ENCODE measurements at regions not wholly inside any gene's neighbourhood (a gene's known extent, or its start where the extent isn't known, plus 50 kb on each side); places are given as distances from the start of the nearest gene placed in this dataset.

DNA sequence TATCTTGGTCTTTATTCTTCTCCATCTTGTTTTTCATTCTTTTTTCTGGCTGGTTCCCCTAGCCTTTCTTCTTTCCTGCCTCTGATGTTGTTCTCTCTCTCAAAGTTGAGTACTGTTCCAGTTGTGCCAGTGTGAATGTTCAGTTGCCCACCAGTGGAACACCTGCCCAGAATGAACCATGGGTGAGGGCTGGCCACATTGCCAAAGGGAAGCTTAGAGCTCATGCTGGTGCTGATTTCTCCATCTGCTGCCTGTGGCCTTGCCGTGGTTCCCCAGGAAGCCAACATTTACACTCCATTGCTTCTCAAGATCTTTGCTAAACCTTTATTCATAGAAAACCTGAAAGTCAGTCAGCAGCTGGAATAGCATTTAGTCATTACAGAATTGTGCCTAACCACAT is 99.1 kb upstream of the MC2R start:
- POLR2A ChIA-PET (ENCODE audit: partially characterized antibody) = interaction anchor here (0.7 kb wide), 1 partner anchor 580 kb away, joined by 3 read pairs; no protein-coding TSS in a partner anchor
- H4K8ac ChIP-seq (ENCODE audit: extremely low read depth, insufficient read depth, low read length) = no peak overlapping the region
- no peak overlapping the region for H3K4me3 ChIP-seq (ENCODE audit: extremely low read depth in 1 of 4, insufficient read depth in 2 of 4, low read depth in 3 of 4, low read length in 4 of 4)
- H3K36me3 ChIP-seq (ENCODE audit: control insufficient read depth in 2 of 4, insufficient read depth in 4 of 4, low read length in 3 of 4) = no peaks in the 10 kb centered on the region
- no peaks in the 10 kb centered on the region for H3K4me1 ChIP-seq (replicated peaks in 1 of 4; ENCODE audit: control insufficient read depth in 3 of 4, insufficient read depth in 4 of 4, low read length in 3 of 4)
- H2BK15ac ChIP-seq (ENCODE audit: low read length) = no peak overlapping the region
- peaks cover 0 to 3% of the 10 kb centered on the region in 2 experiments; a peak in 1 of 4 replicates for H3K9me3 ChIP-seq (ENCODE audit: insufficient read depth in 2 of 2, low read depth in 1 of 2, low read length in 1 of 2)
- FAIRE-seq = no peak
- no peak overlapping the region for H3K23ac ChIP-seq (ENCODE audit: insufficient read length)
- H2BK120ac ChIP-seq (replicated peaks; ENCODE audit: low read depth, low read length) = no peak overlapping the region
- H3K4ac ChIP-seq (replicated peaks; ENCODE audit: insufficient read length, low read depth, low read length) = no peak overlapping the region
- CTCF ChIA-PET (ENCODE audit: partially characterized antibody) = interaction anchor here (1.1 kb wide), 1 partner anchor 73 kb away, joined by 5 read pairs; no protein-coding TSS in a partner anchor
- H3K79me2 ChIP-seq (ENCODE audit: control insufficient read depth in 1 of 2, insufficient read depth in 2 of 2, low read length in 2 of 2) = no peaks in the 10 kb centered on the region
- H3K4me2 ChIP-seq (ENCODE audit: insufficient read depth in 1 of 2, low read depth in 2 of 2, low read length in 2 of 2) = no peak overlapping the region
- no peaks in the 10 kb centered on the region for H3K23me2 ChIP-seq (ENCODE audit: low read depth, low read length)
- 94% methylated on average over 1 of the region's 1 CpG; no CpG with 5 or more reads in 1 of the 2 experiments for WGBS, 2 experiments (ENCODE audit: extremely low coverage in 1 of 2, insufficient coverage in 1 of 2, insufficient read length in 1 of 2, insufficient replicate concordance in 2 of 2, low coverage in 1 of 2, low lambda C conversion rate in 2 of 2, missing lambda C conversion rate in 1 of 2)
- H4K5ac ChIP-seq (ENCODE audit: insufficient read length, low read depth, low read length) = no peak overlapping the region
- H3K9ac ChIP-seq (replicated peaks in 1 of 4; ENCODE audit: extremely low read depth in 1 of 4, low read depth in 3 of 4, low read length in 3 of 4) = no peak overlapping the region
- H3K27me3 ChIP-seq (replicated peaks in 1 of 4; ENCODE audit: control insufficient read depth in 3 of 4, extremely low read depth in 1 of 4, insufficient read depth in 3 of 4, low read length in 3 of 4) = no peaks in the 10 kb centered on the region
- H3K56ac ChIP-seq (replicated peaks; ENCODE audit: insufficient read length, low read depth, low read length) = no peak overlapping the region
- DNase-seq (ENCODE audit: low read depth in 1 of 2, low spot score in 2 of 2) = no peak
- H4K91ac ChIP-seq (replicated peaks; ENCODE audit: insufficient read length, low read length) = no peak overlapping the region
- H3K18ac ChIP-seq (ENCODE audit: extremely low read depth, low read length) = no peak overlapping the region
- H2AK5ac ChIP-seq (ENCODE audit: low read depth, low read length) = no peak overlapping the region
- no peak overlapping the region for H2AFZ ChIP-seq (ENCODE audit: low read length)
- no peak overlapping the region for H2BK5ac ChIP-seq (ENCODE audit: low read depth, low read length)
- H2BK12ac ChIP-seq (ENCODE audit: low read depth, low read length) = no peak overlapping the region
- no peak overlapping the region for H3K14ac ChIP-seq (ENCODE audit: insufficient read length)
- H3K27ac ChIP-seq (ENCODE audit: low read depth, low read length) = no peak overlapping the region
- H4K20me1 ChIP-seq (replicated peaks in 1 of 2; ENCODE audit: control insufficient read depth in 1 of 2, insufficient read depth in 2 of 2, low read length in 2 of 2) = no peaks in the 10 kb centered on the region
- no peak overlapping the region for H2BK20ac ChIP-seq (ENCODE audit: low read length)
- H3K79me1 ChIP-seq (ENCODE audit: low read depth, low read length) = no peaks in the 10 kb centered on the region
- TF ChIP-seq CHD2 (IDR thresholded peaks at IDR 0.05; ENCODE audit: low read length) = no peak
- no peak for TF ChIP-seq KDM4A (IDR thresholded peaks at IDR 0.05; ENCODE audit: low read depth, low read length, severe bottlenecking)
- no peak for TF ChIP-seq POU5F1 (IDR thresholded peaks at IDR 0.05; ENCODE audit: low read depth, low read length)
- no peak for TF ChIP-seq SIN3A (conservative IDR thresholded peaks at IDR 0.05 in 1 of 2, IDR thresholded peaks at IDR 0.05 in 1 of 2; ENCODE audit: low read depth in 1 of 2, low read length in 2 of 2)
- TF ChIP-seq EZH2 (IDR thresholded peaks at IDR 0.05; ENCODE audit: low read depth, low read length, severe bottlenecking) = no peak
- no peak for TF ChIP-seq POLR2AphosphoS5 (IDR thresholded peaks at IDR 0.05; ENCODE audit: low read depth, low read length)
- no peak for TF ChIP-seq BRCA1 (IDR thresholded peaks at IDR 0.05; ENCODE audit: low read depth, low read length)
- no peak for TF ChIP-seq TAF1 (IDR thresholded peaks at IDR 0.05; ENCODE audit: low read depth, low read length)
- TF ChIP-seq ASH2L (IDR thresholded peaks at IDR 0.05; ENCODE audit: low read length) = no peak
